HFFc6 (cell line): ENCODE measurements at regions not wholly inside any gene's neighbourhood (a gene's known extent, or its start where the extent isn't known, plus 50 kb on each side); places are given as distances from the start of the nearest gene placed in this dataset.

Experiments
- DNase-seq: peaks from one replicate; pipeline ENCODE4 v3.0.0-alpha.2; 2018
- H3K27ac Mint-ChIP-seq: 2 replicates; pipeline ENCODE4 v1.8.0; 2020; ENCODE audit warnings: mild to moderate bottlenecking, mixed read lengths
- H3K27me3 Mint-ChIP-seq: 2 replicates; pipeline ENCODE4 v1.8.0; 2021; ENCODE audit warnings: mild to moderate bottlenecking, moderate library complexity, mixed read lengths; ENCODE audit not compliant: insufficient read depth
- H3K36me3 Mint-ChIP-seq: 2 replicates; pipeline ENCODE4 v1.8.0; 2021; ENCODE audit warnings: low read depth, mixed read lengths
- H3K4me1 Mint-ChIP-seq: 2 replicates; pipeline ENCODE4 v1.8.0; 2020; ENCODE audit warnings: low read depth, mixed read lengths
- H3K4me3 Mint-ChIP-seq: 2 replicates; pipeline ENCODE4 v1.8.0; 2020; ENCODE audit warnings: mild to moderate bottlenecking, moderate library complexity, mixed read lengths
- H3K9me3 Mint-ChIP-seq: 2 replicates; pipeline ENCODE4 v1.8.0; 2020; ENCODE audit warnings: mild to moderate bottlenecking, mixed read lengths
- TF ChIP-seq, protein P1 (sequence below): fragments of 200-600 bp; sonication (generic); IDR thresholded peaks from 2 replicates; pipeline ENCODE4 v1.5.0; 2021; ENCODE audit warnings: antibody characterized with exemption, mild to moderate bottlenecking

DNA sequence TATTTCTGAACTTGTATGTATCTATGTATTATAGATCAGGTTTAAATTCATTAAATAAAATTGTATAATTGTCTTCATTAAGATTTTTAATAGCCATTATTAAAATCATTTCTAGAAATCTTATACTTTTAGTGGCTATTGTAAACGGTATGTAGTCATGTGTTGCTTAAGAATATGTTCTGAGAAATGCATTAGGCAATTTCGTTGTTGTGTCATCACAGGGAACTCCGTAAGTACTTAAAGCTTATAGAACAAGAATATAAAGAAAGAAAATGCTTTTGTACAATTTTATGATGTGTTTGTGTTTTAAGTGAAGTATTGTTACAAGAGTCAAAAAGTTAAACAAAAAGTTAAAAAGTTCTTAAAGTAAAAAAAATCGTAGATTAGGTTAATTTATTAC lies 765.8 kb downstream of the METTL4 start:
- Mint-ChIP-seq H3K27me3 (no peaks in the 10 kb centered on the region), H3K4me1 (no peaks in the 10 kb centered on the region), H3K9me3 (peaks cover 10% of the 10 kb centered on the region), H3K36me3 (no peaks in the 10 kb centered on the region), H3K27ac (no peak overlapping the region), H3K4me3 (no peak overlapping the region)
- TF ChIP-seq, protein P1, sequence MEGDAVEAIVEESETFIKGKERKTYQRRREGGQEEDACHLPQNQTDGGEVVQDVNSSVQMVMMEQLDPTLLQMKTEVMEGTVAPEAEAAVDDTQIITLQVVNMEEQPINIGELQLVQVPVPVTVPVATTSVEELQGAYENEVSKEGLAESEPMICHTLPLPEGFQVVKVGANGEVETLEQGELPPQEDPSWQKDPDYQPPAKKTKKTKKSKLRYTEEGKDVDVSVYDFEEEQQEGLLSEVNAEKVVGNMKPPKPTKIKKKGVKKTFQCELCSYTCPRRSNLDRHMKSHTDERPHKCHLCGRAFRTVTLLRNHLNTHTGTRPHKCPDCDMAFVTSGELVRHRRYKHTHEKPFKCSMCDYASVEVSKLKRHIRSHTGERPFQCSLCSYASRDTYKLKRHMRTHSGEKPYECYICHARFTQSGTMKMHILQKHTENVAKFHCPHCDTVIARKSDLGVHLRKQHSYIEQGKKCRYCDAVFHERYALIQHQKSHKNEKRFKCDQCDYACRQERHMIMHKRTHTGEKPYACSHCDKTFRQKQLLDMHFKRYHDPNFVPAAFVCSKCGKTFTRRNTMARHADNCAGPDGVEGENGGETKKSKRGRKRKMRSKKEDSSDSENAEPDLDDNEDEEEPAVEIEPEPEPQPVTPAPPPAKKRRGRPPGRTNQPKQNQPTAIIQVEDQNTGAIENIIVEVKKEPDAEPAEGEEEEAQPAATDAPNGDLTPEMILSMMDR = no peak
- DNase-seq = no peak

DNA sequence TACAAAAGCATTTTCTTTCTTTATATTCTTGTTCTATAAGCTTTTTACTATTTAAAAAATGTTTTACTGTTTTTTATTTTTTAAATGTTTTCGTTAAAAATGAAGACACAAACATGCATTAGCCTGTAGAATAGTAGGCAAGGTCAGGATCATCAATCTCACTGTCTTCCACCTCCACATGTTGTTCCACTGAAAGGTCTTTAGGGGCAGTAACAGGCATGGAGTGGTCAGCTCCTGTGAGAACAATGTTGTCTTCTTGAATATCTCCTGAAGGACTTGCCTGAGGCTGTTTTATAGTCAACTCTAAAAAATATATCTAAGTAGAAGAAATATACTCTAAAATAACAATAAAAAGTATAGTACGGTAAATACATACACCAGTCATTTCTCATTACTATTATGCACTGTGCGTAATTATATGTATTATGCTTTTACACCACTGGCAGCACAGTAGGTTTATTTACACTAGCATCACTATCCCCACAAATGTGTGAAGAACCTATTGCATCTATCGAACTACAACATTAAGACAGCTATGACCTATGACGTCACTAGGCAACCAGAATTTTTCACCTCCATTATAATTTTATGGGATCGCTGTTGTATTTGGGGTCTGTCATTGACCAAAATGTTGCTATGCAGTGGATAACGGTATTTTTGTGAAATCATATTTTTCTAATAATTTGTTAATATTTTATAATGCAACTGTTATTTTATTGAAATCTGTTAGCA lies 764.3 kb downstream of the METTL4 start:
- no peak for DNase-seq
- Mint-ChIP-seq H3K27me3 (no peaks in the 10 kb centered on the region), H3K4me1 (no peaks in the 10 kb centered on the region), H3K36me3 (no peaks in the 10 kb centered on the region), H3K4me3 (no peak overlapping the region), H3K9me3 (peaks cover 14% of the 10 kb centered on the region), H3K27ac (no peak overlapping the region)
- TF ChIP-seq, protein P1 = no peak

DNA sequence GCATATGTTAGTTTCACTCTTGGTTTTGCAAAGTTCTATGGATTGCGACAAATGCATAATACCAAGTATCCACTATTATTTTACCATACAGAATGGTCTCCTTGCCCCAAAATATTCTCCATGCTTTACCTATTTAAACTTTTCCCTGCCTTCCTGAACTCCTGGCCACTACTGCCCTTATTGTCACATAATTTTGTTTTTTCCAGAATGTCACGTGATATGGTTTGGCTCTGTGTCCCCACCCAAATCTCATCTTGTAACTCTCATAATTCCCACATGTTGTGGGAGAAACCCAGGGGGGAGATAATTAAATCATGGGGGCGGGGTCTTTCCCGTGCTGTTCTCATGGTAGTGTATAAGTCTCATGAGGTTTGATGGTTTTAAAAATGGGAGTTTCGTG lies 760.0 kb downstream of the METTL4 start:
- Mint-ChIP-seq H3K4me3 (no peak overlapping the region), H3K9me3 (peaks cover 16% of the 10 kb centered on the region), H3K4me1 (no peaks in the 10 kb centered on the region), H3K27ac (no peak overlapping the region), H3K27me3 (no peaks in the 10 kb centered on the region), H3K36me3 (no peaks in the 10 kb centered on the region)
- DNase-seq = no peak
- TF ChIP-seq, protein P1 = no peak

DNA sequence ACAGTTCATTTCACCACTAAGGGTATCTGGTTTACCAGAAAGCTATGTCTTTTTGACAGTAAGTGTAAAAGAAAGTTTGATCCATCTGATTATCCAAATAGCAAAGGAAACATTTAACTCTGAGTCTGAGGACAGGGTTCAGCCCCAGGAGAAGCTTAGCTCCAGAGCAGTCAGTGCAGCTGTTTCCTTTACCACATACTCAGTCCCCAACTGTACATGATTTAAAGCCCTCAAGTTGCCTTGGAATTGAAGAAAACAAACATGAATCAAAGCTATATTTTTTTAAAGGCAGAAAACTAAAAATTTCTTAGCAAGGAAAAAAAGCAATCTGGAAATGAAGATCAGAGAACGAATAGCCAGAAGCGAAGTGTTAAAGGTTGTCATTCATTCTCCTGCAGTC lies 746.0 kb downstream of the METTL4 start:
- H3K27me3 Mint-ChIP-seq = no peaks in the 10 kb centered on the region
- peaks cover 20% of the 10 kb centered on the region for H3K9me3 Mint-ChIP-seq

DNA sequence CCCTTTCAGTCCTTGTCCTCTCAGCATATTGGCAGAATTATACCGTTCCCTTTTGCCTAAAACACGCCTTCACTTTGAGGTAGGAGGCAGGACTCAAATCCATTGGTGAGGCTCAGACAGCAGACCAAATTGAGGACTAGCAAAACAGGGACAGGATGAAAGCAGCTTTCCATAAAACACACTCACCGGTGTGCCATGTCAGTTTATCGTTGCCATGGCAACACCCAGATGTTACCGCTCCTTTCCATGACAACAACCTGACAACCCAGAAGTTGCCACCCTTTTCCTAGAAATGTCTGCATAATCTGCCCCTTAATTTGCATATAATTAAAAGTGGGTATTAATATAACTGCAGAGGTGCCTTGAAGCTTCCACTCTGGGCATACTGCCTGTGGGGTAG lies 730.4 kb downstream of the METTL4 start:
- TF ChIP-seq, protein P1 = no peak
- H3K9me3 Mint-ChIP-seq = peaks cover 28% of the 10 kb centered on the region
- no peaks in the 10 kb centered on the region for H3K27me3 Mint-ChIP-seq
- no peaks in the 10 kb centered on the region for H3K36me3 Mint-ChIP-seq
- no peaks in the 10 kb centered on the region for H3K4me1 Mint-ChIP-seq
- H3K4me3 Mint-ChIP-seq = no peak overlapping the region
- DNase-seq = no peak
- H3K27ac Mint-ChIP-seq = no peak overlapping the region

More for the DNA sequence above, 746.0 kb downstream of the METTL4 start:
- DNase-seq = no peak
- Mint-ChIP-seq H3K27ac (no peak overlapping the region), H3K36me3 (no peaks in the 10 kb centered on the region), H3K4me3 (no peak overlapping the region), H3K4me1 (no peaks in the 10 kb centered on the region)
- TF ChIP-seq, protein P1 = no peak
